H1 (cell line): ENCODE measurements at regions not wholly inside any gene's neighbourhood (a gene's known extent, or its start where the extent isn't known, plus 50 kb on each side); places are given as distances from the start of the nearest gene placed in this dataset.

Experiments
- ATF3 ChIP-seq: IDR thresholded peaks from 2 replicates; pipeline ENCODE4 v1.6.1; 2011; ENCODE audit warnings: low read depth, mild to moderate bottlenecking, low read length; ENCODE audit not compliant: insufficient read depth
- CHD7 ChIP-seq: fragments of 300-600 bp; sonication (generic); IDR thresholded peaks from 2 replicates; pipeline ENCODE4 v1.7.1; 2012; ENCODE audit warnings: low read length, moderate library complexity, mild to moderate bottlenecking, inconsistent platforms; ENCODE audit not compliant: insufficient replicate concordance
- HDAC2 ChIP-seq, 2 experiments: fragments of 300-600 bp in 1 of 2; sonication (generic) in 1 of 2; IDR thresholded peaks; 2 replicates each; pipeline ENCODE4 v1.6.1; 2011 to 2012; ENCODE audit warnings: low read depth in 2 of 2, low read length in 2 of 2, mild to moderate bottlenecking in 2 of 2, moderate library complexity in 2 of 2, borderline replicate concordance in 1 of 2, inconsistent platforms in 1 of 2
- JUN ChIP-seq: IDR thresholded peaks from 2 replicates; pipeline ENCODE4 v1.6.1; 2011; ENCODE audit warnings: low read depth, mild to moderate bottlenecking, improper control_type of control experiment, low read length
- MAX ChIP-seq: IDR thresholded peaks from 2 replicates; pipeline ENCODE4 v1.6.1; 2012; ENCODE audit warnings: inconsistent platforms
- RBBP5 ChIP-seq: IDR thresholded peaks from 2 replicates; pipeline ENCODE4 v1.7.1; 2012; ENCODE audit warnings: low read depth, mild to moderate bottlenecking, inconsistent platforms, low read length, moderate library complexity, borderline replicate concordance
- TAF1 ChIP-seq: IDR thresholded peaks from 2 replicates; pipeline ENCODE4 v1.6.1; 2011; ENCODE audit warnings: mild to moderate bottlenecking, low read depth, low read length

DNA sequence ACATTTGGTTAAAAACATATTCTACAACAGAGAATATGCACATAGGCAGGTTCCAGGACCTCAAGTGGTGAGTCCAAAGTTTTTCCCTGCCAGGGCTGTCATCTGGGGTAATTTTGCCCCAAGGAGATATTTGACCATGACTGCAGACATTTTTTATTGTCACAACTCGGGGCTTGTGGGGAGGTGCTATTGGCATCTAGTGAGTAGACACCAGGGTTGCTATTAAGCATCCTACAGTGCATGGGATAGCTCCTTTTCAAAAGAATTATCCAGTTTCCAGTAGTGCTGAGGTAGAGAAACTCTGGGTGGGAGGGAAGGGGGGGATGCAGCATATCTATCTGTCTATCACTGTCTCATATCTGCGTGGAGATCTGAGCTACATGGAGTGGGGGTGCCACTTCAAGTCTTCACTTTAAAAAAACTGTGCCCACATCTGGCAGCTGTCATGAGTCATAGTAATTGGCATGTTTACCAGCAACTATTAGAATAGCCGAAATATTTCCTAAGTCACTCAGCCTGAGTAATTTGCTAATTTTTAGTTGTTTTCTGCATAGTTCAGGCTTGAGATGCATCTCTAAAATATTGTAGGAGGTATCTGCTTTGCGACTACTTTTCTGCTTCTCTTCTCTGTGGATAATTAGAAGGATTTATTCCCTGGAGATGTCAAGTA is 254.0 kb upstream of the RBMS1 start (continued):
- TF ChIP-seq CHD7, result no peak
- no peak for TF ChIP-seq RBBP5
- no peak for TF ChIP-seq ATF3
- TF ChIP-seq JUN, result no peak
- no peak for TF ChIP-seq HDAC2 (IDR thresholded peaks at IDR 0.05; ENCODE audit: borderline replicate concordance in 1 of 2, low read depth in 2 of 2, low read length in 2 of 2)
- no peak for TF ChIP-seq MAX
- no peak for TF ChIP-seq TAF1
